Sigmoid colon (tissue), 4 donors: ENCODE measurements at regions not wholly inside any gene's neighbourhood (a gene's known extent, or its start where the extent isn't known, plus 50 kb on each side); places are given as distances from the start of the nearest gene placed in this dataset.

Experiments used
- CTCF ChIP-seq, 4 experiments: fragments of 450-650 bp in 3 of 4; fragments of 200-600 bp in 1 of 4; IDR thresholded peaks; one replicate each; pipeline ENCODE4 v1.5.1; 2016 to 2019; ENCODE audit warnings: antibody characterized with exemption in 4 of 4, mild to moderate bottlenecking in 3 of 4, moderate library complexity in 2 of 4
- EP300 ChIP-seq, 4 donors: sonication (generic); formaldehyde crosslinking; IDR thresholded peaks; one replicate each; pipeline ENCODE4 v1.6.1; 2017; ENCODE audit warnings: antibody characterized with exemption in 4 of 4
- POLR2A ChIP-seq, 2 donors: fragments of 450-650 bp; IDR thresholded peaks; one replicate each; pipeline ENCODE4 v1.6.1; 2016; ENCODE audit warnings: antibody characterized with exemption in 2 of 2, mild to moderate bottlenecking in 2 of 2, moderate library complexity in 2 of 2
- POLR2AphosphoS5 ChIP-seq, 4 donors: sonication (generic); formaldehyde crosslinking; IDR thresholded peaks; one replicate each; pipeline ENCODE4 v1.6.1; 2017; ENCODE audit warnings: antibody characterized with exemption in 4 of 4

- TF ChIP-seq CTCF (IDR thresholded peaks at IDR 0.05) (no peak), POLR2A (IDR thresholded peaks at IDR 0.05) (no peak), POLR2AphosphoS5 (IDR thresholded peaks at IDR 0.05) (no peak), EP300 (IDR thresholded peaks at IDR 0.05) (no peak)
Observed at GRCh38 chr3:115292677-115293165, 145.6 kb upstream of the ZBTB20 start.
